Hematopoietic multipotent progenitor cell treated with erythropoietin and hydrocortisone succinate and interleukin-3 and kit ligand, for 4 days (in vitro differentiated cells): ENCODE measurements at regions not wholly inside any gene's neighbourhood (a gene's known extent, or its start where the extent isn't known, plus 50 kb on each side); places are given as distances from the start of the nearest gene placed in this dataset.
"Not testable (repeated sequence)": the region's sequence is repeated elsewhere in the genome, so short reads cannot be mapped to it uniquely, and the experiment has no call there.

Experiments used
- DNase-seq: peaks from one replicate; pipeline ENCODE4 v3.0.0-alpha.2; 2015

DNA sequence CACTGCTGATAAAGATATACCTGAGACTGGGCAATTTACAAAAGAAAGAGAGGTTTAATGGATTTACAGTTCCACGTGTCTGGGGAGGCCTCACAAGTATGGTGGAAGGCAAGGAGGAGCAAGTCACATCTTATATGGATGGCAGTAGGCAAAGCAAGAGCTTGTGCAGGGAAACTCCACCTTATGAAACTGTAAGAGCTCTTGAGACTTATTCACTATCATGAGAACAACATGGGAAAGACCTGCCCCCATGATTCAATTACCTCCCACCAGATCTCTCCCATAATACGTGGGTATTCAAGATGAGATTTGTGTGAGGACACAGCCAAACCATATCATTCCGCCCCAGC is 55.4 kb upstream of the NAMPT start:
- DNase-seq, result not testable (repeated sequence)

DNA sequence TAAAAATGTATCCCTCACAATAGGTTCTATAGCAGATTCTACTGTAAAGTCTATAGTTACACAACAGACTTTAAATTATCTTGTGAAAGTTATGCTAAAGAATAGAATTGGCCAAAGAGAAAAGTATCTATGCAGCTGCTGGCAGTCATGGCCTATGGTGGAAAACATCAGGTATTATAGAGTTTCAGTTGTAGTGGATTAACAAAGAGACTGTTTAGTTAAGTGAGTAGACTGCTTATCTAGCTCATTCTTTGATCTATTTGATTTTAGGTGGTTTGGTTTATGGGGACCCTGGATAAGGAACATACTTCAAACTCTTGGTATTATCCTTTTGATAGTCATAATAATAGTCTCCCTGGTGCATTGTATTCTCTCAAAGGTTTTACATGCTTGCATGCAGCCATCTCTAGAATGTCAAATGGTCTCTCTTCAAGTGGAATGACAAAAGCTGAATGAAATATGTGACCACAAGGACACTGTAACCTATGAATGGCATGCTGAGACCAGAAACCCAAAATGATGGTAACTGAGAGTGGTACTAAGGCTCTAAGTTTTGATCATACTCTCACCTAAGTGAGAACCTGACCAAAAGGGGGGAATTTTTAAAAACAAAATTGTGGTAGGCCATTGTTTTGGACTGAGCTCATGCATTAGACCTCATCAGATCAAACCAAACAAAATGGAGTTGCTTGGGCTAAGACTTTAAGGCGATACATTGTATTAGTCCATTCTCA is 54.9 kb upstream of the NAMPT start:
- no peak for DNase-seq

DNA sequence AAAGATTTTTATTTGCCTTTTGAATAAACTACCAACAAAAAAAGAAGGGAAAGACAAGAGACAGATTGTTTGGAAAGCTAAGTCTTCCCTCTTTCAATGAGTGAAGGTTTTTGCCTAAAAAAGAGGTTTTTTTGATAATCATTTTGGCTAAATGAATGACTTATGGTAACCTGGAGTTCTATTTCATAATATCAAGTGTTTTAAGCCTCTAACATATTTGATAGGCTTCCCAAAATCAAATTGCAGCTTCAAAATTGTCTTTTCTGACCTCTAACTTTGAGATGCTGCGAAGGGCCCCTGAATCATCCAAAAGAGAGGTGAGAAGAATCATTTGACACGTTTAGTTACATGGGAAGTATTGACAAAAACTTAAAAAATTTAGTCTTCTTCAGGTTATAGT is 53.0 kb upstream of the NAMPT start:
- DNase-seq, result no peak

DNA sequence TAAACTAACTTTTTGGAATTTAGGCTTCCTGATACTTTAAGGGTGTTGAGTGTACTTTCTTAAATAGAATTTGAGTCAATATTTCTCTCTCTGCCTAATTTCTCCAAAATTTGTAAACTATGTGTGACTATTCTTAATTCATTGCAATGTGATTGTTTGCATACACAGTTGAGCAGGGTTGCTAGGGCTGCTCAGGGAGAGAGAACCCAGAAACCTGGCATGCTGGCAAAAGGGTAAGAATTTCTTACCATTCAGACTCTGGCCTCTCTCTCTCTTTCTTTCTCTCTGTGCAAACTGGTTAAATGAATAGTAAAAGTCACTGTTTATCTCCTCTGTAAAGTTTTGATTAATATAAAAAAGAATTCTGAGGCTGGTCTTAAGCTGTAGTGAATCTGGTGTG is 51.0 kb upstream of the NAMPT start:
- no peak for DNase-seq
